HG02938 (cell line): ENCODE measurements at regions not wholly inside any gene's neighbourhood (a gene's known extent, or its start where the extent isn't known, plus 50 kb on each side); places are given as distances from the start of the nearest gene placed in this dataset.

Source experiments
- ATAC-seq: cut with Tn5 transposase; IDR thresholded peaks from one replicate; pipeline ENCODE4 v1.9.1; 2021; ENCODE audit warnings: mild to moderate bottlenecking, moderate library complexity; ENCODE audit not compliant: unreplicated experiment

GRCh38 chr2:6640621-6641015 lies 225.1 kb downstream of the CMPK2 start:
- no peak for ATAC-seq

GRCh38 chr2:6641956-6642355 lies 223.8 kb downstream of the CMPK2 start:
- no peak for ATAC-seq

GRCh38 chr2:6644261-6644660 lies 221.4 kb downstream of the CMPK2 start:
- no peak for ATAC-seq

- no peak for ATAC-seq
Observed at GRCh38 chr2:6645004-6645403, 220.7 kb downstream of the CMPK2 start.

GRCh38 chr2:6645672-6646071 lies 220.0 kb downstream of the CMPK2 start:
- ATAC-seq, result no peak

GRCh38 chr2:6647046-6647445 lies 218.7 kb downstream of the CMPK2 start:
- no peak for ATAC-seq

GRCh38 chr2:6648596-6649247 lies 217.0 kb downstream of the CMPK2 start:
- ATAC-seq, result no peak

GRCh38 chr2:6650311-6650710 lies 215.4 kb downstream of the CMPK2 start:
- no peak for ATAC-seq

GRCh38 chr2:6652251-6652650 lies 213.5 kb downstream of the CMPK2 start:
- ATAC-seq, result no peak

GRCh38 chr2:6653281-6653750 lies 212.4 kb downstream of the CMPK2 start:
- no peak for ATAC-seq

- no peak for ATAC-seq
Observed at GRCh38 chr2:6654279-6654678, 211.4 kb downstream of the CMPK2 start.

GRCh38 chr2:6656633-6657032 lies 209.1 kb downstream of the CMPK2 start:
- no peak for ATAC-seq

- no peak for ATAC-seq
Observed at GRCh38 chr2:6657136-6657535, 208.6 kb downstream of the CMPK2 start.

GRCh38 chr2:6657855-6658254 lies 207.9 kb downstream of the CMPK2 start:
- peak; percentile 97 for ATAC-seq

GRCh38 chr2:6664332-6665061 lies 201.2 kb downstream of the CMPK2 start:
- no peak for ATAC-seq

GRCh38 chr2:6665093-6666045 lies 200.3 kb downstream of the CMPK2 start:
- ATAC-seq, result no peak

- no peak for ATAC-seq
Observed at GRCh38 chr2:6667326-6667725, 198.4 kb downstream of the CMPK2 start.

- ATAC-seq, result no peak
Observed at GRCh38 chr2:6671913-6672312, 193.8 kb downstream of the CMPK2 start.

GRCh38 chr2:6674381-6674780 lies 191.3 kb downstream of the CMPK2 start:
- ATAC-seq, result no peak

GRCh38 chr2:6675791-6676190 lies 189.9 kb downstream of the CMPK2 start:
- ATAC-seq, result no peak

- ATAC-seq, result no peak
Observed at GRCh38 chr2:6676241-6676640, 189.5 kb downstream of the CMPK2 start.
